GM08714 (cell line): ENCODE measurements at regions not wholly inside any gene's neighbourhood (a gene's known extent, or its start where the extent isn't known, plus 50 kb on each side); places are given as distances from the start of the nearest gene placed in this dataset.

Source experiments
- H3K4me3 ChIP-seq: fragments of 200-500 bp; sonication (Bioruptor generic); 2 replicates; pipeline ENCODE4 v1.5.1; 2014; ENCODE audit warnings: mild to moderate bottlenecking, low read length, inconsistent platforms
- ZNF274 ChIP-seq: IDR thresholded peaks from 2 replicates; pipeline ENCODE4 v1.6.1; 2012; ENCODE audit warnings: mild to moderate bottlenecking, low read depth, low read length

- no peak overlapping the region for H3K4me3 ChIP-seq
- TF ChIP-seq ZNF274 = no peak
Measured at GRCh38 chr17:77344038-77344437, 203.3 kb downstream of the SEC14L1 start.

DNA sequence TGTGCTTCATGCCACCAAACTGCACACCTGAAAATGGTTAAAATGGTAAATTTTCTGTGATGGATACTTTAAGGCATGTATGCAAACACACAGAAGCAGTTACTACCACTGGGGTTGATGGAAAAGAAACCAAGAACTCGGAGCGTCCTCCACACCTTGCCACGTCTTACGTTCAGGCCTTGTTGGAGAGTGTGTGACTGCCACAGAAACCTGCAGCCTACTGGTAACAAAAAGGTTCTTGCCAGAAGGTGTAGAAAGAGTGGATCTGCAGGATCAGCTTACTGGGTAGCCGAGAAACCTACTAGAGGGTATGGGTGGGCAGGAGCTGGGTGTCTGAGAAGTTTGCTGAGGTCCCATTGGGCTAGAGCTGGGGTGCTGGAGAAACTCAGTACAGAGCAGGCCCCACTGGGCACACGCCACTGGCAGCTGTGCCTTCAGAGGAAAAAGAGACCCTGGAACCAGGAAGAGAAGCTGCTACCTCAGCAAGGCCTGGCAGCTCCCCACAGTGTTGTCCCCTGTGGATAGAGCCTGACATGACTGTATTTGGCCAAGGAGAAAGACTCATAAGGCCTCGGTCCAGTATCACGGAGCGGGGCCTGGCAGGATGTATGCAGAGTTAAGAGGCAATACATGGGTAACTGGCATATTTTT lies 204.6 kb downstream of the SEC14L1 start:
- no peak for TF ChIP-seq ZNF274
- no peak overlapping the region for H3K4me3 ChIP-seq

GRCh38 chr17:77346765-77347164 lies 206.0 kb downstream of the SEC14L1 start:
- no peak for TF ChIP-seq ZNF274
- no peak overlapping the region for H3K4me3 ChIP-seq

DNA sequence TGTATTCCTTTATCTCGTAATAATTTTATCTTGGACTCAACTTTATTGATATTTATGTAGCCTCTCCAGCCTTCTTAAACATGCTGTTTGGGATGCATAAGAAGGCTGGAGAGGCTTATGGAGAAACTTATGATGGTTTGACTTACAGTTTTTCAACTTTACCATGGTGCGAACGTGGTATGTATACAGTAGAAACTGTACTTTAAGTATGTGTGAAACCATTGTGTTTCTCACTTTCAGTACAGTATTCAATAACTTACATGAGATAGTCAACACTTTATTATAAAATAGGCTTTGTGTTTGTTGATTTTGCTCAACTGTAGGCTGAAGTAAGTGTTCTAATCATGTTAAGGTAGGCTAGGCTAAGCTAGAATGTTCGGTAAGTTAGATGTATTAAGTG lies 206.8 kb downstream of the SEC14L1 start:
- no peak for TF ChIP-seq ZNF274
- no peak overlapping the region for H3K4me3 ChIP-seq

- no peak overlapping the region for H3K4me3 ChIP-seq
- no peak for TF ChIP-seq ZNF274
Measured at GRCh38 chr17:77349976-77350830, 209.4 kb downstream of the SEC14L1 start.

- no peak for TF ChIP-seq ZNF274
- H3K4me3 ChIP-seq = no peak overlapping the region
Measured at GRCh38 chr17:77352441-77352840, 211.7 kb downstream of the SEC14L1 start.

- no peak overlapping the region for H3K4me3 ChIP-seq
- no peak for TF ChIP-seq ZNF274
Measured at GRCh38 chr17:77352996-77353395, 212.2 kb downstream of the SEC14L1 start.

DNA sequence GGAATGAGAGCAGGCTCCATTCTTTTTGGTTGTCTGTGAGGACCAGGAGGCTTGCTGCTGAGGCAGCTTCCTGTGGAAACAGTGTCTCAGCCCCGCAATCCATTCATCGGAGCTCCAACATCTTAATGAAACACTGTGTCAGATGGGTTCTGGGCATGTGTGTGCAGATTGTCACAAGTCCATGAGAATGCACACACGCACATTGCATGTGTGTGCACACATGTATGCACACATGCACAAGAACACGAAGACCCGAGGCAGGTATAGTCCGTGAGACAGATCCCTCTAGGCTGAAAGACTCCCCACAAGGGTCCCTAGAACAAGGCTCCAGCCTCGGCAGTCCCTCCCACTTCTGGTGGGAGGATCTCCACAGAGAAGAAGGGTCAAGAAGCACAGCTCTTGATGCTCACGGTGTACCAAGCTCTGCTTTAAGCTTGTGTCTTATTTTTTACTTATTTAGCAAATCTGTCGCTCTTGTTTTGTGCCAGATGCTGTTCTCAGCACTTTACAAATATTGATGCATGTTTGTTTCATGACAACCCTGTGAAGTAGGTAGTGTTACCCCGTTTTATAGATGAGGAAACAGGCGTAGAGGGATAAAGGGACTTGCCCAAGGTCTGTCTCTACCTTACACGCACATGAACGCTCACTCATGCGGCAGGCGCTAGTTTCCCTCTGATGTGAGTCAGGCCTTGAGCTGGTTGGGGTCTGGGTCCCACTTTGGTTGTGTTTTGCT lies 213.1 kb downstream of the SEC14L1 start:
- TF ChIP-seq ZNF274 = no peak
- no peak overlapping the region for H3K4me3 ChIP-seq

DNA sequence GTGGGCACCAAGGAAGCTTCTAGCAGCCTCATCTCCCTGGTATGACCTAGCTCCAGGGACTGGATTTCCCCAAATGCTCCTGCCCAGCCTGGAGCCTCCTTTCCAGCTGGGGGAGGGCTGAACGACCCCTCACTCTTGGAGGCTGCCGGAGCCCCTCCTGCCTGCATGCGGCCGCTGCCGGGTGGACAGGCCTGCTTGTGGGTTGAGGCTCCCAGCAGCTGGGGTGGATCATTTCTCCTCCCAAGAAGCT lies 213.6 kb downstream of the SEC14L1 start:
- TF ChIP-seq ZNF274 = no peak
- H3K4me3 ChIP-seq = no peak overlapping the region

- H3K4me3 ChIP-seq = no peak overlapping the region
- no peak for TF ChIP-seq ZNF274
Measured at GRCh38 chr17:77354670-77355455, 214.1 kb downstream of the SEC14L1 start.

DNA sequence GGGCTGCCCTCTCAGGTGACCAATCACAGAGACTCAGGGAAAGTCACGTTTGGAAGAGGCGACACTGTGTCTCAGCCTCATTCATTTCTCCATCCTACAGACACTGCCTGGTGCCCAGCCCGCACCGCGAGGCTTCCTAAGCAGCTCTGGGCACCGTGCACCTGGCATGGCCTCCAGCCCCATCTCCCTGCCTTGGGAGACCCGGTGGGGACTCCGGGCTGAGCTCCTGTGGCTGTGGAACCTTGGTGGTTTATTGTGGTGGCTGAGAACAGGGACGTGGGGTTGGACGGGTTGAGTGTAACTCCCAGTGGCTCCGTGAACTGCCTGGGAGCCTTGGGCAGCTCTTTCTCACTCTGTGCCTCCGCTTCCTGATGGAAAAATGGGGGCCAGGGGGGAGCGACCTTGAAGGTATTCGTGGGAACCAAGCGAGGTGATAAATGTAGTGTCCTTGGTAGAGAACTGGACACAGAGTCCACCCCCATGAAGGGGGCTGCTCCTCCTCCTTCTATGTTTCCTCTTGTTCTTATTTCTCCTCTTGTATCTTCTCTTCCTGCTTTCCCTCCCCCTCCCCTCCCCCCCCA lies 215.4 kb downstream of the SEC14L1 start:
- no peak for TF ChIP-seq ZNF274

GRCh38 chr17:77356690-77357201 lies 216.0 kb downstream of the SEC14L1 start:
- TF ChIP-seq ZNF274 = no peak
- H3K4me3 ChIP-seq = no peak overlapping the region

More for the DNA sequence above, 215.4 kb downstream of the SEC14L1 start:
- no peak overlapping the region for H3K4me3 ChIP-seq

DNA sequence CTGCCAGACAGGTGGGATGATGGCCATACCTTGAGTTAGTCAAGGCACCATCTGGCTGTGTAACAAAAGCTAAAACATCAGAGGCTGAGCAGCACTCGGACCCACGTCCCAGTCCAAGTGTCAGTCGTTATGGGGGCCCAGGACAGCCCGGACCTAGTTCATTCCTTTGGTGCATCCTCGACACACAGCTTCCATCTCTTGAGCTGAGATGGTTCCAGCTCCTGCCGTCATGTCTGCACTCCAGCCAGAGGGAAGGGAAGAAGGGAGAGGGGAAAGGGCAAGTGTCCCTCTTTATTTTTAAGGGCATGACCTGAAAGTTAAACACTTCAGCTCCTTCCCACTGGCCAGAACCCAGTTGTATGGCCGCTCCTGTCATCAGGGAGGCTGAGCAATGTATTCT lies 218.0 kb downstream of the SEC14L1 start:
- H3K4me3 ChIP-seq = no peak overlapping the region
- TF ChIP-seq ZNF274 = no peak

DNA sequence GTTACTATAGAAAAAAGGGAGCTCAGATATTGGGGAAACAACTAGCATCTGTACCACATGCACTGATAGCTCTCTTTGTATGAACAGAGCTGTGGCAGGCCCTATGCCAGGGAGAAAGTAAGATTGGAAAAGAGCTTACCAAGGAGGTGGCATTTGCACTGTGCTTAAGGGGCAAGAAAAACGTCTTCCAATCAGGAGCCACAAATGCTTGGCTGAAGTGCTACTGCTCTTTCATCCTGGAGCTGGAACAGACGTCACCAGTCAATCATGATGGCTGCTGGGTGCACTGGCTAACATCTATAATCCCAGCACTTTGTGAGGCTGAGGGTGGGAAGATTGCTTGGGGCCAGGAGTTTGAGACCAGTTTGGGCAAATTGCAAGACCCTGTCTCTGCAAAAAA lies 218.5 kb downstream of the SEC14L1 start:
- H3K4me3 ChIP-seq = no peak overlapping the region
- TF ChIP-seq ZNF274 = no peak
